H1 (cell line): ENCODE measurements at regions not wholly inside any gene's neighbourhood (a gene's known extent, or its start where the extent isn't known, plus 50 kb on each side); places are given as distances from the start of the nearest gene placed in this dataset.

Source experiments
- CTCF ChIA-PET: fragments of 300-600 bp; sonication (Branson Sonifier 250); formaldehyde crosslinking; loops from one replicate; lab custom pipeline; 2021; ENCODE audit not compliant: partially characterized antibody; lab: Charles Lee
- POLR2A ChIA-PET: fragments of 300-600 bp; sonication (Branson Sonifier 250); formaldehyde crosslinking; loops from one replicate; lab custom pipeline; 2021; ENCODE audit warnings: inconsistent platforms; ENCODE audit not compliant: partially characterized antibody; lab: Charles Lee
- DNase-seq, 2 experiments: peaks; one replicate each; pipeline versions ENCODE4 v3.0.0 to v3.0.0-alpha.2; 2010 to 2022; ENCODE audit warnings: low spot score in 2 of 2, low read depth in 1 of 2, mixed read lengths in 1 of 2
- FAIRE-seq: peaks from 2 replicates; lab custom pipeline; 2011; peaks lifted over from hg19 to GRCh38; lab: Jason Lieb, UNC
- H2AFZ ChIP-seq: 2 replicates; pipeline ENCODE4 v1.8.1; 2012; ENCODE audit warnings: low read length, inconsistent platforms
- H2AK5ac ChIP-seq: 2 replicates; pipeline ENCODE4 v1.6.1; 2013; ENCODE audit warnings: low read depth, low read length
- H2BK120ac ChIP-seq: replicated peaks from 2 replicates; pipeline ENCODE3; 2013; ENCODE audit warnings: low read depth, low read length, inconsistent platforms
- H2BK12ac ChIP-seq: 2 replicates; pipeline ENCODE4 v1.6.1; 2013; ENCODE audit warnings: low read depth, low read length
- H2BK15ac ChIP-seq: 2 replicates; pipeline ENCODE4 v1.6.1; 2013; ENCODE audit warnings: low read length
- H2BK20ac ChIP-seq: 2 replicates; pipeline ENCODE4 v1.6.1; 2013; ENCODE audit warnings: low read length
- H2BK5ac ChIP-seq: 2 replicates; pipeline ENCODE4 v1.6.1; 2013; ENCODE audit warnings: low read depth, low read length
- H3K14ac ChIP-seq: 2 replicates; pipeline ENCODE4 v1.6.1; 2013; ENCODE audit warnings: inconsistent platforms; ENCODE audit not compliant: insufficient read length
- H3K18ac ChIP-seq: 2 replicates; pipeline ENCODE4 v1.6.1; 2013; ENCODE audit warnings: low read length; ENCODE audit errors: extremely low read depth
- H3K23ac ChIP-seq: 2 replicates; pipeline ENCODE4 v1.6.1; 2013; ENCODE audit warnings: inconsistent platforms; ENCODE audit not compliant: insufficient read length
- H3K23me2 ChIP-seq: 2 replicates; pipeline ENCODE4 v1.6.1; 2013; ENCODE audit warnings: low read depth, low read length
- H3K27ac ChIP-seq: 2 replicates; pipeline ENCODE4 v1.6.1; 2011; ENCODE audit warnings: low read depth, low read length, inconsistent platforms
- H3K27me3 ChIP-seq, 4 experiments: replicated peaks in 1 of 4; 1 replicate in 1 of 4; 2 replicates in 3 of 4; pipeline versions ENCODE4 v1.6.1 to v1.8.1; 2011 to 2013; ENCODE audit warnings: low read length in 3 of 4, mild to moderate bottlenecking in 3 of 4, inconsistent platforms in 2 of 4, mixed read lengths in 2 of 4, moderate library complexity in 1 of 4; ENCODE audit not compliant: control insufficient read depth in 3 of 4, insufficient read depth in 3 of 4; ENCODE audit errors: extremely low read depth in 1 of 4
- H3K36me3 ChIP-seq, 4 experiments: 2 replicates each; pipeline versions ENCODE4 v1.6.1 to v1.8.1; 2011 to 2013; ENCODE audit warnings: mild to moderate bottlenecking in 4 of 4, low read length in 3 of 4, moderate library complexity in 2 of 4, control low read depth in 1 of 4, inconsistent platforms in 1 of 4; ENCODE audit not compliant: insufficient read depth in 4 of 4, control insufficient read depth in 2 of 4
- H3K4ac ChIP-seq: replicated peaks from 2 replicates; pipeline ENCODE3; 2013; ENCODE audit warnings: low read length, low read depth, mixed read lengths, inconsistent platforms; ENCODE audit not compliant: insufficient read length
- H3K4me1 ChIP-seq, 4 experiments: replicated peaks in 1 of 4; 1 replicate in 1 of 4; 2 replicates in 3 of 4; pipeline versions ENCODE4 v1.6.1 to v1.8.1; 2011 to 2013; ENCODE audit warnings: low read length in 3 of 4, inconsistent platforms in 2 of 4, mixed read lengths in 1 of 4; ENCODE audit not compliant: insufficient read depth in 4 of 4, control insufficient read depth in 3 of 4
- H3K4me2 ChIP-seq, 2 experiments: 2 replicates each; pipeline versions ENCODE4 v1.6.1 to v1.8.1; 2011 to 2013; ENCODE audit warnings: low read depth in 2 of 2, low read length in 2 of 2, control low read depth in 1 of 2, inconsistent platforms in 1 of 2, mild to moderate bottlenecking in 1 of 2; ENCODE audit not compliant: insufficient read depth in 1 of 2
- H3K4me3 ChIP-seq, 4 experiments: fragments of 200-600, 300-600 bp in 1 of 4; sonication (generic), shearing (Covaris generic), sonication (Bioruptor Twin) in 1 of 4; 2 replicates each; pipeline versions ENCODE4 v1.5.1 to v1.8.1; 2011 to 2016; ENCODE audit warnings: low read length in 4 of 4, low read depth in 3 of 4, control low read depth in 2 of 4, inconsistent platforms in 2 of 4, mild to moderate bottlenecking in 2 of 4, mixed read lengths in 1 of 4, moderate library complexity in 1 of 4; ENCODE audit not compliant: insufficient read depth in 2 of 4; ENCODE audit errors: extremely low read depth in 1 of 4
- H3K56ac ChIP-seq: replicated peaks from 2 replicates; pipeline ENCODE3; 2013; ENCODE audit warnings: low read depth, mild to moderate bottlenecking, mixed read lengths, low read length, inconsistent platforms; ENCODE audit not compliant: insufficient read length
- H3K79me1 ChIP-seq: 2 replicates; pipeline ENCODE4 v1.6.1; 2013; ENCODE audit warnings: low read depth, low read length, control low read depth
- H3K79me2 ChIP-seq, 2 experiments: 2 replicates each; pipeline versions ENCODE4 v1.6.1 to v1.8.1; 2012 to 2013; ENCODE audit warnings: low read length in 2 of 2, mild to moderate bottlenecking in 2 of 2, inconsistent platforms in 1 of 2; ENCODE audit not compliant: insufficient read depth in 2 of 2, control insufficient read depth in 1 of 2
- H3K9ac ChIP-seq, 4 experiments: replicated peaks in 1 of 4; 1 replicate in 1 of 4; 2 replicates in 3 of 4; pipeline versions ENCODE4 v1.6.1 to v1.8.1; 2011 to 2013; ENCODE audit warnings: low read depth in 3 of 4, low read length in 3 of 4, control low read depth in 2 of 4, mild to moderate bottlenecking in 2 of 4, moderate library complexity in 2 of 4, inconsistent platforms in 1 of 4; ENCODE audit errors: extremely low read depth in 1 of 4
- H3K9me3 ChIP-seq, 2 experiments: 2 replicates each; pipeline versions ENCODE4 v1.6.1 to v1.8.1; 2012 to 2013; ENCODE audit warnings: mild to moderate bottlenecking in 2 of 2, moderate library complexity in 2 of 2, control low read depth in 1 of 2, inconsistent platforms in 1 of 2, low read depth in 1 of 2, low read length in 1 of 2, mixed read lengths in 1 of 2; ENCODE audit not compliant: insufficient read depth in 2 of 2
- H4K20me1 ChIP-seq, 2 experiments: replicated peaks in 1 of 2; 2 replicates each; pipeline versions ENCODE3 to v1.8.1; 2011 to 2013; ENCODE audit warnings: inconsistent platforms in 2 of 2, low read length in 2 of 2, mild to moderate bottlenecking in 1 of 2; ENCODE audit not compliant: insufficient read depth in 2 of 2, control insufficient read depth in 1 of 2
- H4K5ac ChIP-seq: 2 replicates; pipeline ENCODE4 v1.6.1; 2013; ENCODE audit warnings: low read length, low read depth, mixed read lengths, inconsistent platforms; ENCODE audit not compliant: insufficient read length
- H4K8ac ChIP-seq: 2 replicates; pipeline ENCODE4 v1.8.0; 2013; ENCODE audit warnings: mild to moderate bottlenecking, moderate library complexity, low read length, inconsistent platforms; ENCODE audit not compliant: insufficient read depth; ENCODE audit errors: extremely low read depth
- H4K91ac ChIP-seq: replicated peaks from 2 replicates; pipeline ENCODE3; 2013; ENCODE audit warnings: low read length, mixed read lengths, inconsistent platforms; ENCODE audit not compliant: insufficient read length
- ASH2L ChIP-seq: fragments of 200-600, 300-600 bp; sonication (generic); IDR thresholded peaks from one replicate; pipeline ENCODE4 v1.7.1; 2017; ENCODE audit warnings: low read length
- E2F6 ChIP-seq: IDR thresholded peaks from 2 replicates; pipeline ENCODE4 v1.6.1; 2012; ENCODE audit warnings: inconsistent platforms
- EZH2 ChIP-seq: fragments of 200-600 bp; sonication (generic); IDR thresholded peaks from 2 replicates; pipeline ENCODE4 v1.7.1; 2012; ENCODE audit warnings: low read depth, mild to moderate bottlenecking, moderate library complexity, low read length, inconsistent platforms; ENCODE audit not compliant: severe bottlenecking
- HDAC2 ChIP-seq, 2 experiments: fragments of 300-600 bp in 1 of 2; sonication (generic) in 1 of 2; IDR thresholded peaks; 2 replicates each; pipeline ENCODE4 v1.6.1; 2011 to 2012; ENCODE audit warnings: low read depth in 2 of 2, low read length in 2 of 2, mild to moderate bottlenecking in 2 of 2, moderate library complexity in 2 of 2, borderline replicate concordance in 1 of 2, inconsistent platforms in 1 of 2
- NANOG ChIP-seq: IDR thresholded peaks from 2 replicates; pipeline ENCODE4 v1.6.1; 2011; ENCODE audit warnings: low read length, low read depth, mild to moderate bottlenecking, inconsistent platforms; ENCODE audit not compliant: insufficient read depth, poor library complexity, severe bottlenecking
- POLR2A ChIP-seq, 2 experiments: IDR thresholded peaks; 1 replicate in 1 of 2; 2 replicates in 1 of 2; pipeline ENCODE4 v1.6.1; 2011; ENCODE audit warnings: low read depth in 2 of 2, low read length in 2 of 2, mild to moderate bottlenecking in 2 of 2; ENCODE audit errors: control extremely low read depth in 1 of 2
- SP4 ChIP-seq: IDR thresholded peaks from 2 replicates; pipeline ENCODE4 v1.6.1; 2012; ENCODE audit warnings: low read length, inconsistent platforms
- SRF ChIP-seq: IDR thresholded peaks from 2 replicates; pipeline ENCODE4 v1.6.1; 2011; ENCODE audit warnings: mild to moderate bottlenecking, low read depth, low read length, moderate library complexity
- WGBS, 2 experiments: shearing (Covaris generic) in 1 of 2; methylation state at CpG; one replicate each; pipeline versions ENCODE4 v1.1.6 to v1.1.7; 2013 to 2015; ENCODE audit warnings: low lambda C conversion rate in 2 of 2, mixed read lengths in 2 of 2, inconsistent platforms in 1 of 2, low coverage in 1 of 2, missing lambda C conversion rate in 1 of 2; ENCODE audit not compliant: insufficient replicate concordance in 2 of 2, insufficient coverage in 1 of 2, insufficient read length in 1 of 2; ENCODE audit errors: extremely low coverage in 1 of 2, missing lambda C conversion rate in 1 of 2; 5-methylcytosine and 5-hydroxymethylcytosine counted together

- Histone ChIP-seq H3K18ac (no peak overlapping the region), H2BK5ac (no peak overlapping the region), H2BK15ac (0 out of 2 replicates have a peak overlapping the region, but pooled peaks have one; percentile 13), H4K91ac (no peak overlapping the region), H3K79me2 (no peaks in the 10 kb centered on the region), H3K14ac (no peak overlapping the region), H2BK20ac (no peak overlapping the region), H3K4me2 (no peak overlapping the region), H3K4me3 (no peak overlapping the region), H3K79me1 (no peaks in the 10 kb centered on the region), H2AK5ac (no peak overlapping the region), H4K8ac (no peak overlapping the region), H3K9me3 (no peaks in the 10 kb centered on the region), H3K4ac (no peak overlapping the region), H3K23ac (no peak overlapping the region), H3K36me3 (no peaks in the 10 kb centered on the region), H3K23me2 (no peaks in the 10 kb centered on the region), H3K9ac (no peak overlapping the region), H3K56ac (no peak overlapping the region), H2BK12ac (no peak overlapping the region), H4K5ac (no peak overlapping the region), H3K27me3 (no peaks in the 10 kb centered on the region), H3K27ac (no peak overlapping the region), H2BK120ac (no peak overlapping the region), H2AFZ (peak overlapping the region; percentile 79; the same call in 1 of the 2 replicates), H4K20me1 (no peaks in the 10 kb centered on the region), H3K4me1 (peaks cover 0 to 3% (median 0%) of the 10 kb centered on the region in 4 experiments; a peak in 1 of 7 replicates)
- no peak for FAIRE-seq
- no peak for DNase-seq
- ChIA-PET POLR2A (no interaction called here), CTCF (no interaction called here)
- 97% methylated on average over 2 of the region's 2 CpGs; no CpG with 5 or more reads in 1 of the 2 experiments for WGBS, 2 experiments
- no peak for TF ChIP-seq SP4
- TF ChIP-seq E2F6: no peak
- TF ChIP-seq HDAC2 (IDR thresholded peaks at IDR 0.05; ENCODE audit: borderline replicate concordance in 1 of 2, low read depth in 2 of 2, low read length in 2 of 2): no peak
- no peak for TF ChIP-seq ASH2L
- TF ChIP-seq NANOG: no peak
- no peak for TF ChIP-seq EZH2
- TF ChIP-seq POLR2A (IDR thresholded peaks at IDR 0.05; ENCODE audit: control extremely low read depth in 1 of 2, low read depth in 2 of 2, low read length in 2 of 2): no peak
- TF ChIP-seq SRF: no peak
Observed at GRCh38 chr13:80196756-80197155, 144.2 kb downstream of the SPRY2 start.
